Stimulated activated CD8-positive, alpha-beta memory T cell treated with anti-CD3 and anti-CD28 coated beads, Interleukin-15, amount 100 ng/mL, for 1 hour (primary cell): ENCODE measurements at regions not wholly inside any gene's neighbourhood (a gene's known extent, or its start where the extent isn't known, plus 50 kb on each side); places are given as distances from the start of the nearest gene placed in this dataset.

Experiments
- DNase-seq: peaks from one replicate; pipeline ENCODE4 v3.0.0-alpha.2; 2020; ENCODE audit warnings: low read depth

DNA sequence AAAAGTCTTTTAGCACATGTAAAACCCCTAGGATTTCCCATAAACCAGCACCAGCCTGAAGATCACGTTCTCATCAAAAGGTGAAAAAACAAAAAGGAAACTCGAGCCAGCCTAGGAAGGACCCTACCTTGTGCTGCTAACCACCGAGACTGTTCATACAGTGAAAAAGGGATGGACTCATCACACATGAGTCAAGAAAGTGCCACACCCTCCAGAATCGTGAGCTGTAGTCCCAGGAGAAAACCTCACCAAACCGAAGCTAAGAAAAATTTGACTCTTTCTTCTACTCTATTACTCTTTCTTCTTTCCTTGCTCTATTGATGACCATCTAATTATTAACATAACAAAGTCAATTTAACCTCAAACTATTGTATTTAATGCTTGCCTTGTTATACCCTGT is 124.8 kb upstream of the USP9Y start:
- no peak for DNase-seq

- no peak for DNase-seq
Observed at GRCh38 chrY:12593532-12594216, 107.4 kb upstream of the USP9Y start.

- no peak for DNase-seq
Observed at GRCh38 chrY:12598783-12599182, 102.2 kb upstream of the USP9Y start.

DNA sequence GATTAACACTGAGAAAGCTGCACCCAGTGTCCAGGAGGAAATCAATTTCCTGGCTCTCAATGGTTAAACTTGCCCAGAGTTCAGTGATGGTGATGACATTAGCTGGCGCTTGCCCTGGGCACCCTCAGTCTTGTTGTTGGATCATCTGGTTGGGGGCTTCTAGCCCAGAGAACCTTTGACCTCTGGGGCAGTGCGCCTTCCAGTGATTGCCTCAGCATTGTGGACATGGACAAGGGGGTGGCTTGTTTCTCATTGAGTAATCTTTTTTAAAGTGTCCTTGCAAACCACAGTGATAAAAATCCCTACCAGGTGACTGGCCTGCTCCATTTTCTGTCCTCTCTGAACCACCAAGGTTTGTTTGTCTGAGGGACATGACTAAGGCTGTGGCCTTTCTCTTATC is 95.6 kb upstream of the USP9Y start:
- no peak for DNase-seq

GRCh38 chrY:12610861-12611260 is 90.2 kb upstream of the USP9Y start:
- no peak for DNase-seq

DNA sequence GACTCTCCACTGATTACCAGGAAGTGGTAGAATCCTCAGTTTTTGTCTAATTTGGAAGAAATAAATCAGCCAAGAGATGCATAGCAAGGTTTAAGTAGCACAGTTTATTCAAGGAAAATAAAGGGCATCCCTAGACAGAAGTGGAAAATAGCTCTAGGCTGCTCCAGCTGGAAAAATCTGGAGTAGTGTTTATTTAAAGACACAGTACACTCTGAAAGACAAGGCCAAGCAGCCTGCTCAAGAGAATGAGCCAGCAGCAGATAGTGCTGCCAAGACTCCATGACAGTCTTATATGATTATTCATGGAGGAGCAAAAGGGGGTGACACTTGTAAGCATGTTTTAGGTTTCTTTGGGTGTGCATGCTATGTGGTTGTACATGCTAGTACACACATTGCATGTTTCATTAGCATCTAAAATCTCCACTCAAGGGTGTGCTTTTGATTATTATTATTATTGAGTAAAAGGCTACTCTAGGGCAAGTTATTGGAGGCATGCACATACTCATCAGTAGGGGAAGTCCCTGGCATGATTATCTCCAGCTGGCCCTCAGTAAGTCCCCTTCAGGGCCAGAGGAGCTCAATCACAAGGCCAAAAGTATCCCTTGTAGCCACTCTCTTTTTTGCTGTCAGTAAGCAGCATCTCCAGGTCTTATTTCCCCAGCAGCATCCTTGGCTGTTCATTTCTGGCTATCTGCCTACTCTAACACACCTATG is 85.1 kb upstream of the USP9Y start:
- DNase-seq, result no peak

GRCh38 chrY:12621454-12622081 is 79.5 kb upstream of the USP9Y start:
- no peak for DNase-seq

GRCh38 chrY:12623204-12623603 is 77.8 kb upstream of the USP9Y start:
- no peak for DNase-seq

- DNase-seq, result no peak
Observed at GRCh38 chrY:12642986-12643385, 58.0 kb upstream of the USP9Y start.

DNA sequence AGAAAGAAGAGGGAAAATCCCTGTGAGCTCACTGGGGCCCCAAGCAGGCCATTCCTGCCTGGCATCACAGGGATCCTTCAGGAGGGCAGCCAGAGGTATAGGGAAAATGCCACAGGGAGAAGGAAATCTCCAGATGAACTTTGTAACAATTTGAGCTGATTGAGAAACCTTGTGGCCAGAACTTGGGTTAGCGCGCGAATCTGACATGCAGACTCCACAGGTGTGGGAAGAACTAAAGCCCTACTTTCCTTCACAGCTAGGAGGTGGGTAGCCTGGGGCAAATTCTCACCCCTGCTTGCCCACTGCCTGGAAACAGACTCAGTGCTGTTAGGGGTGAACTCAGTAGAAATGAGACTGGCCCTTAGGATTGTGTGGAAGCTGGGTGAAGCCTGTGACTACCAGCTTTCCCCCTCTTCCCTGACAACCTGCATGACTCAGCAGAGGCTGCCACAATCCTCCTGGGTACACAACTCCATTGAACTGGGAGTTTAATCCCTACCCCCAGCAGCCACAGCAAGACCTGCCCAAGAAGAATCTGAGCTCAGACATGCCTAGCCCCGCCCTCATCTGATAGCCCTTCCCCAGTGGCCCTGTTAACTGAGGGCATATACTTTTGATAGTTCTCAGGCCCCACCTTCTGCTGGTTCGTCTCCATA is 57.2 kb upstream of the USP9Y start:
- no peak for DNase-seq

DNA sequence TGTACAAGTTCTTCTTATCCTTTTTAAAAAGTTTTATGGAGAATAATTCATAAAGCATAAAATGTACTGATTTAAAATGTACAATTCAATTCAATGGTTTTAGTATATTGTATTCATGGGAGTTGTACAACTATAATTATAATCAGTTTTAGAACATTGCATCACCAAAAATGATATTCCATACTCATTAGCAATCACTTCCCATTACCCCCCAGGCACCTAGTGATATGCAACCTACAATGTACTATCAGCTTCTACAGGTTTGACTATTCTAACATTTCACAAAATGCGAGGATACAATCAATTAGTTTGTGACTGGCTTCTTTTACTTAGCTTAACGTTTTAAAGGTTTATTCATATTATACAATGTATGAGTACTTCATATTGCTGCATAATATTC is 49.9 kb upstream of the USP9Y start:
- no peak for DNase-seq
